Stimulated activated naive CD8-positive, alpha-beta T cell treated with anti-CD3 and anti-CD28 coated beads, Interleukin-15, amount 100 ng/mL, for 72 hours (primary cell): ENCODE measurements at regions not wholly inside any gene's neighbourhood (a gene's known extent, or its start where the extent isn't known, plus 50 kb on each side); places are given as distances from the start of the nearest gene placed in this dataset.

ENCODE experiments used
- ATAC-seq: fragments of 150-1000 bp; cut with Tn5 transposase; 2 replicates; pipeline ENCODE4 v1.10.0; 2021; ENCODE audit warnings: mild to moderate bottlenecking, moderate library complexity
- DNase-seq, 2 donors: peaks; one replicate each; pipeline ENCODE4 v3.0.0; 2021 to 2022
- H3K27ac Mint-ChIP-seq, 2 donors: one replicate each; pipeline ENCODE4 v1.8.0; 2022; ENCODE audit warnings: mild to moderate bottlenecking in 2 of 2, mixed read lengths in 2 of 2, moderate library complexity in 2 of 2
- H3K27me3 Mint-ChIP-seq: one replicate; pipeline ENCODE4 v1.8.0; 2022; ENCODE audit warnings: mixed read lengths
- H3K4me1 Mint-ChIP-seq: one replicate; pipeline ENCODE4 v1.8.0; 2022; ENCODE audit warnings: mild to moderate bottlenecking, mixed read lengths
- H3K4me3 Mint-ChIP-seq, 2 donors: one replicate each; pipeline ENCODE4 v1.8.0; 2022; ENCODE audit warnings: mild to moderate bottlenecking in 2 of 2, mixed read lengths in 2 of 2, moderate library complexity in 1 of 2
- H3K9me3 Mint-ChIP-seq, 2 donors: one replicate each; pipeline ENCODE4 v1.8.0; 2022; ENCODE audit warnings: mixed read lengths in 2 of 2

- Mint-ChIP-seq H3K27me3 (no peaks in the 10 kb centered on the region), H3K9me3 (peaks cover 12 to 25% of the 10 kb centered on the region in 2 donors), H3K4me1 (peaks cover 19% of the 10 kb centered on the region), H3K4me3 (no peak overlapping the region), H3K27ac (no peak overlapping the region)
- DNase-seq = no peak
- no peak for ATAC-seq
Observed at GRCh38 chr2:7492719-7493118, 575.5 kb downstream of the RNF144A start.

GRCh38 chr2:7497178-7497577, 580.0 kb downstream of the RNF144A start:
- H3K4me3 Mint-ChIP-seq = peak overlapping the region in 1 of 2 donors; percentile 66
- peaks cover 43% of the 10 kb centered on the region for H3K4me1 Mint-ChIP-seq
- ATAC-seq = peak; percentile 70
- H3K27ac Mint-ChIP-seq = peak overlapping the region in 1 of 2 donors; percentile 75
- H3K9me3 Mint-ChIP-seq = peaks cover 13 to 24% of the 10 kb centered on the region in 2 donors
- DNase-seq = peak in 1 of 2 donors; percentile 30
- no peaks in the 10 kb centered on the region for H3K27me3 Mint-ChIP-seq

DNA sequence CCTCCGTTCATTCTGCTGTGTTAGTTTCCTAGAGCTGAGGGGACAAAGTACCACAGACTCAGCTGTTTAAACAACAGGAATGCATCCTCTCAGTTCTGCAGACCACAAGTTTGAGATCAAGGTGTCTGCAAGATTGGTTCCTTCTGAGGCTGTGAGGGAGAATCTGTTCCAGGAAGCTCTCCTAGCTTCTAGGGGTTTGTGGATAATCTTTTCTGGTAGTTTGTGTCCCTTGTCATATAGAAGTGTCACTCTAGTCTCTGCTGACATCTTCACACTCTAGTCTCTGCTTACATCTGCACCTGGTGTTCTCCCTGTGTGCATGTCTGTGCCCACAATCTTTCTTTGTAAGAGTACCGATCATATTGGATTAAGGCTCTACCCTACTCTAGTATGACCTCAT, 581.8 kb downstream of the RNF144A start:
- ATAC-seq (peak; percentile 80), DNase-seq (no peak)
- peaks cover 50% of the 10 kb centered on the region for H3K4me1 Mint-ChIP-seq
- peaks cover 13 to 19% of the 10 kb centered on the region in 2 donors for H3K9me3 Mint-ChIP-seq
- H3K27me3 Mint-ChIP-seq = no peaks in the 10 kb centered on the region
- H3K27ac Mint-ChIP-seq = peak overlapping the region in 1 of 2 donors; percentile 6
- H3K4me3 Mint-ChIP-seq = peak overlapping the region; percentile 11 to 39

DNA sequence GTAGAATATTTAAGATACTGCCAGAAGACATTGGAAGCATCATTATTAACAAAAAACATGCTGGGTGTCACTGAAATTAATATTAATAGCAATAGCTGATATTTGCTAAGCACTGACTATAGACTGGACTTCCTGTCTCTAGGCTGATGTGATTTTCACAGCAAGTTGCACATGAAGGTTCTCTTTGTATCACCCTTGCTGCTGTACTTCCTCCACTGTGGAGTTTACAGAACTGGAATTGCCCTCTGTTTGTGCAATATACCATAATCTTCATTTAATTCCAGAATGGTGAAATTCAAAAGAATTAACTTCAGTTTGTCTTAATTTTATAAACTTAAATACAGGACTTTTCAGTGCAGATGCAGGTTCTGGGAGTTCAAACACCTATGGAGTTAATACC, 585.1 kb downstream of the RNF144A start:
- Mint-ChIP-seq H3K27ac (no peak overlapping the region), H3K4me3 (no peak overlapping the region), H3K4me1 (peaks cover 56% of the 10 kb centered on the region), H3K27me3 (no peaks in the 10 kb centered on the region), H3K9me3 (peaks cover 7 to 16% of the 10 kb centered on the region in 2 donors)
- DNase-seq (no peak), ATAC-seq (no peak)

DNA sequence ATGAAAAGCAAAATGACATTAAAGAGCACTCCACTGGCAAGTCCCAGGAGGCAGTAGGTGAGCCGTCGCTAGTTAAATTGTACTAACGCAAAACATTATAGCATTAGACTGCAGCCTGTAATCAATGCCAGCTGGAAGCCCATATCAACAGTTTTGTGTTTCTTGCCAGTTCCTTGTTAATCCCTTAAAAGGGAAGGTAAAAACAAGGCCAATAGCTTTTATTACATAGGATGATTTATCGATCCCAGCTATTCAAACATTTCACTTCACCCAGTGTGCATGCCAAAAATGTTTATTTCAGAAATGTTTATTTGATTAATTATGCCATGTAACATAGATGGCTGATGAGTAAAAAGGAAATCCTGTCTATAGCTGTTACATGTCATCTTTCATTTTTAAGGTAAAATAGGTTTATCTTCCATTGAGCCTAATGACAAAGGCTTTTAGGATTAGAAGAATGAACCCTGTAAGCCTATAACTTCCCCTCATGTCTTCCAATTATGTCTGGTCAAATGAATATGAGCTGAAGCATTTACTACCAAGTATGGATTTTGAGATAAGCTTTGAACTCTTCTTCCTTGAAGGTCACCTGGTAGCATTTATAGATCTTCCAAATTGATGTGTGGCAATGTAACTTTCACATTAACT, 591.2 kb downstream of the RNF144A start:
- DNase-seq (no peak), ATAC-seq (no peak)
- Mint-ChIP-seq H3K9me3 (peaks cover 27 to 37% of the 10 kb centered on the region in 2 donors), H3K4me1 (peaks cover 60% of the 10 kb centered on the region), H3K27me3 (no peaks in the 10 kb centered on the region), H3K27ac (no peak overlapping the region), H3K4me3 (no peak overlapping the region)

DNA sequence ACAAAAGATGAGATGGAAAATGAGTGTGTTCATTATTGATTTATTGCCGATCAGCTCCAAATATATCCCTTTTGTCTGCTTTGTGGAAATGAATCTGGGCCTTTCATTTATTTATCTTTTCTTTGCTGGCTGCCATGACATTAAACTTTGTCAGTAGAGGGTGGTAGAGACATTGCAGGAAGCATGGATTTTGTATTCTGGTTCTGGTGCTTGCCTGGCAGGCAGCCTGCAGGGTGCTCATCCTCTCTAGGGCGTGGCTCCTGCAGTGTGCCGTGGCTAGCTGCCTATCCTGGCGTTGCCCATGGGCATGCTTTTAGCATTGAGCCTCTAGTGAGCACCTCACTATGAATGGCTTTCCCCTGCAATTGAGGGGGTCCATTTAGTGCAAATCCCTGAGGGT, 593.1 kb downstream of the RNF144A start:
- Mint-ChIP-seq H3K27me3 (no peaks in the 10 kb centered on the region), H3K27ac (no peak overlapping the region)
- ATAC-seq = no peak

GRCh38 chr2:7513834-7514233, 596.6 kb downstream of the RNF144A start:
- no peak overlapping the region for H3K4me3 Mint-ChIP-seq
- H3K27me3 Mint-ChIP-seq = no peaks in the 10 kb centered on the region
- H3K27ac Mint-ChIP-seq = no peak overlapping the region
- H3K4me1 Mint-ChIP-seq = peaks cover 85% of the 10 kb centered on the region
- peaks cover 27 to 31% of the 10 kb centered on the region in 2 donors for H3K9me3 Mint-ChIP-seq
- DNase-seq = no peak
- ATAC-seq = no peak

More for the DNA sequence above, 593.1 kb downstream of the RNF144A start:
- Mint-ChIP-seq H3K4me3 (no peak overlapping the region), H3K9me3 (peaks cover 27 to 37% of the 10 kb centered on the region in 2 donors), H3K4me1 (peaks cover 79% of the 10 kb centered on the region)
- DNase-seq = no peak

DNA sequence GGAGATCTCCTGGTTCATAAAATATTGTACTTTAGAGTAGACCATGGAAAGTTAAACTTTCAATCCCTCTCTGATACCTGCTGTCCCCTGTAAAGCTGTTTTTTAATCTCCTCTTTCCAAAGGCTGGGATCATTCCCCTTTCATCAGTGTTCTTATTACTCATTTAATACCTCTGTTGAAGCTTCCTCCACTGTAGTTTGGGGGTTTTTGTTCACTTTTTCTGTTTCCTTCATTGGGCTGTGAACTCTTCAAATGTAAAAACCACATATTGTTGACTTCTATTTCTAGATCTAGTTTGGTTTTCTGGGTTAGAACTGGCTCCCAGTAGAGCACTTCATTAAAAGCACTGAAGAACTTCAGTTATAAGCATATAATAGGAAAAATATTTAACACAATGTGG, 598.1 kb downstream of the RNF144A start:
- DNase-seq (no peak), ATAC-seq (peak; percentile 49)
- Mint-ChIP-seq H3K9me3 (peaks cover 21 to 30% of the 10 kb centered on the region in 2 donors), H3K27ac (peak overlapping the region; percentile 93 to 95), H3K4me1 (peaks cover 82% of the 10 kb centered on the region), H3K4me3 (peak overlapping the region; percentile 52 to 79), H3K27me3 (no peaks in the 10 kb centered on the region)

- Mint-ChIP-seq H3K4me3 (peak overlapping the region in 1 of 2 donors; percentile 78), H3K4me1 (peaks cover 84% of the 10 kb centered on the region), H3K9me3 (peaks cover 19 to 29% of the 10 kb centered on the region in 2 donors), H3K27ac (peak overlapping the region; percentile 91 to 97), H3K27me3 (no peaks in the 10 kb centered on the region)
- DNase-seq (no peak), ATAC-seq (peak; percentile 63)
Observed at GRCh38 chr2:7516484-7517063, 599.4 kb downstream of the RNF144A start.

DNA sequence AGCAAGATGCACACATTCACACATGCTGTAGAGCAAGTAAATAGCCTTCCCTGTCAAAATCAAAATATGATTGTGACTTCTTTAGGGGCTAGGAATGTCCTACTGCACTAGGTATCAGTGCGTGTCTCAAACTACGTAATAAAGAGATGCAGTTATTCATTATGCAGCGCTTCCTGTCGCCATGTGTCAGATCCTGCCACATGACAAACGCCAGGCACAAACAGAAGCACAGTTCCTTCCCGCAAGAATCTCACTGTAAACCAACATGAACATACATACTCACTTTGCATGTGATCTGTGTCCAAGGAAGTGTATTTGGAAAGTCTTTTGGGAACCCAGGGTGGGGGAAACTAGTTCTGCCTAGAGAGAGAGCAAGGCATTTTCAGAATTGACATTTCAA, 599.9 kb downstream of the RNF144A start:
- Mint-ChIP-seq H3K4me1 (peaks cover 88% of the 10 kb centered on the region), H3K9me3 (peaks cover 15 to 26% of the 10 kb centered on the region in 2 donors), H3K27me3 (no peaks in the 10 kb centered on the region), H3K27ac (peak overlapping the region; percentile 91 to 97), H3K4me3 (peak overlapping the region; percentile 67 to 78)
- ATAC-seq (peak; percentile 95), DNase-seq (peak; percentile 44 to 66)

- H3K27ac Mint-ChIP-seq = peak overlapping the region; percentile 65 to 97
- H3K9me3 Mint-ChIP-seq = peaks cover 12 to 19% of the 10 kb centered on the region in 2 donors
- no peaks in the 10 kb centered on the region for H3K27me3 Mint-ChIP-seq
- ATAC-seq = no peak
- H3K4me1 Mint-ChIP-seq = peaks cover 87% of the 10 kb centered on the region
- H3K4me3 Mint-ChIP-seq = peak overlapping the region; percentile 15 to 53
- DNase-seq = no peak
Observed at GRCh38 chr2:7517851-7518250, 600.6 kb downstream of the RNF144A start.

DNA sequence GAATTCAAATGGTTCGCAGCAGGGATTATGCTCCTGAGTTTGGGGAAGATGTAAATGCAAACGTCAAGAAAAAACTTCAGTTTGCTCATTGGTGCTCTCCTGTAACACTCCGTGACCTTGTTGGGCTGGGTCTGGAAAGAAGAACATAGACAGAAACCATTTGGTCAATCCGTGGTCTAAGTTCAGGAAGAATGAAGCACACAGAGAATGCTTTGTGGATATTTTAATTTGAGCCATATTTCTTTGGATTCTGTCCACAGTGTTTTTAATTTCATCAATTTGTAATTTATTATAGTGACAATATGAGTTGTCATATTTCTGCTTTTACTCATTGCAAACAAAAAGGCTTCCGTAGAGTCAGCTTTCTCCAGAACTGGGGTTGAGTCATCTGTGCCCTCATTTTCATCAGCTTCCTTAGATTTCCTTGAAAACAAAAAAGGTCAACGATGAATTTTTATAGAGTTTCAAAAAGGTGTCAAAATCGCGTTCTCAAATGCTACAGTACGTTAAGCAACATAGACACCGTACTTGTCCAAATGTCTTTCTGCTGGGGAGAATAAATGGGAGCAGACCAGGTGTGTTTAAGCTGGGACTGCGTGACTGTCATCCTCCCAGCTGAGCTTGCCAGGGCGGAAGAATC, 606.4 kb downstream of the RNF144A start:
- Mint-ChIP-seq H3K27me3 (no peaks in the 10 kb centered on the region), H3K27ac (peak overlapping the region in 1 of 2 donors; percentile 91), H3K9me3 (peaks cover 27 to 44% of the 10 kb centered on the region in 2 donors), H3K4me1 (peaks cover 80% of the 10 kb centered on the region), H3K4me3 (peak overlapping the region; percentile 31 to 76)
- ATAC-seq = peak; percentile 58
- DNase-seq = peak in 1 of 2 donors; percentile 41

DNA sequence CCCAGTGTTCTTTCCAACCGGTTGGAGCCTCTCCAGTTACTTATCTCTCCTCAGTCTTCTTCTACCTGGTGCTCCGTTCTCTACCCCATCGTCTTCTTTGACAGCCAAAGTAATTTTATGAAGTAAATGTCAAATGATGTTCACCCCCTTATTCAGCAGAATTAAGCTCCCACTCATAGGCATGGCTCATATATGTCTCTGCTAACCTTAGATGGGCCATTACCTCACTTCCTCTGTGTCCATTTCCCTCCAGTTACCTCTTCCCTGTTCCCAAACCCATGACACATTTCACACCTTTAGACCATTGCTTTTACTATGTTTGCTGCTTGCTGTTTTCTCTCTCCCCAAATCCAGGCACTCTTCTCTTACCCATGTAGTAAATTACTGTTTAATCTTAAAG, 607.0 kb downstream of the RNF144A start:
- peak; percentile 71 for ATAC-seq
- Mint-ChIP-seq H3K9me3 (peaks cover 29 to 50% of the 10 kb centered on the region in 2 donors), H3K4me3 (peak overlapping the region; percentile 31 to 76), H3K27ac (peak overlapping the region; percentile 48 to 91), H3K27me3 (no peaks in the 10 kb centered on the region), H3K4me1 (peaks cover 79% of the 10 kb centered on the region)
- no peak for DNase-seq

GRCh38 chr2:7525746-7526145, 608.5 kb downstream of the RNF144A start:
- peak overlapping the region in 1 of 2 donors; percentile 59 for H3K4me3 Mint-ChIP-seq
- H3K9me3 Mint-ChIP-seq = peaks cover 39 to 65% of the 10 kb centered on the region in 2 donors
- no peak for ATAC-seq
- peaks cover 77% of the 10 kb centered on the region for H3K4me1 Mint-ChIP-seq
- DNase-seq = no peak
- H3K27me3 Mint-ChIP-seq = no peaks in the 10 kb centered on the region
- H3K27ac Mint-ChIP-seq = peak overlapping the region; percentile 51 to 93

DNA sequence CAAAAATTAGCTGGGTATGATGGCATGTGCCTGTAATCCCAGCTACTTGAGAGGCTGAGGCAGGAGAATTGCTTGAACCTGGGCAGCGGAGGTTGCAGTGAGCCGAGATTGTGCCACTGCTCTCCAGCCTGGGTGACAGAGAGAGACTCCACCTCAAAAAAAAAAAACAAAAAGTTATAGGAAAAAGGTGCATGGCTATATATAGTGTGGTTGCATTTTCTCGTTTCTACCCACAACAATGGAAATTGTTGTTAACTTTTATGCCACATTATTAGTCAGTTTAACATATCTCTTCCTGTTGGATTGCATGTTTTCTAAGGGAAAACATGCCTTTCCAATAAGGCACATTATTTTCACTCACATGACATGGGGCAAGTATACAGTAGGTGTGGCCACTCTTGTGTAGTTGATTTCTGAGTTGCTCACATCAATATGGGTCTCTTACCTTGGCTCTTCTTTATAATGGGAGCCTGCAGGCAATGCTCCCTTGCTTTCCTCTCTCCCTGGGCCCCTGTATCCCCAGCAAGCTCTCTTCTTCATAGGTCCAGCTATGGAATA, 610.0 kb downstream of the RNF144A start:
- H3K27ac Mint-ChIP-seq = peak overlapping the region; percentile 3 to 29
- no peak for DNase-seq
- ATAC-seq = peak; percentile 66
- peak overlapping the region in 1 of 2 donors; percentile 48 for H3K4me3 Mint-ChIP-seq
- H3K4me1 Mint-ChIP-seq = peaks cover 62% of the 10 kb centered on the region
- H3K9me3 Mint-ChIP-seq = peaks cover 43 to 72% of the 10 kb centered on the region in 2 donors
- no peaks in the 10 kb centered on the region for H3K27me3 Mint-ChIP-seq
